IPS DF 6.9 (cell line): ENCODE measurements at regions not wholly inside any gene's neighbourhood (a gene's known extent, or its start where the extent isn't known, plus 50 kb on each side); places are given as distances from the start of the nearest gene placed in this dataset.

Experiments
- DNase-seq: peaks from one replicate; pipeline ENCODE4 v3.0.0-alpha.2; 2013; ENCODE audit warnings: low read depth, low spot score
- H3K27ac ChIP-seq: one replicate; pipeline ENCODE4 v1.5.1; 2013; ENCODE audit warnings: low read length, control low read depth
- H3K27me3 ChIP-seq: 2 replicates; pipeline ENCODE4 v1.6.1; 2013; ENCODE audit warnings: mild to moderate bottlenecking, low read length; ENCODE audit not compliant: control insufficient read depth, insufficient read depth
- H3K36me3 ChIP-seq: 2 replicates; pipeline ENCODE4 v1.6.1; 2013; ENCODE audit warnings: low read length; ENCODE audit not compliant: control insufficient read depth, insufficient read depth
- H3K4me1 ChIP-seq: 2 replicates; pipeline ENCODE4 v1.6.1; 2013; ENCODE audit warnings: low read length; ENCODE audit not compliant: control insufficient read depth, insufficient read depth
- H3K4me3 ChIP-seq: 2 replicates; pipeline ENCODE4 v1.5.1; 2013; ENCODE audit warnings: mild to moderate bottlenecking, low read length
- H3K9me3 ChIP-seq: 2 replicates; pipeline ENCODE4 v1.6.1; 2013; ENCODE audit warnings: low read length, inconsistent platforms; ENCODE audit not compliant: control insufficient read depth, insufficient read depth
- WGBS: extraction: QIAGEN DNeasy Blood & Tissue Kit; methylation state at CpG from one replicate; pipeline ENCODE4 v1.1.7; 2013; ENCODE audit warnings: mixed read lengths, missing lambda C conversion rate; ENCODE audit not compliant: insufficient read length, insufficient coverage; 5-methylcytosine and 5-hydroxymethylcytosine counted together

- no peak overlapping the region for H3K4me3 ChIP-seq
- no peak overlapping the region for H3K27ac ChIP-seq
- no peak for DNase-seq
- peaks cover 2% of the 10 kb centered on the region; the same call in 1 of the 2 replicates for H3K4me1 ChIP-seq
- no CpG with 5 or more reads among the region's 1 CpG for WGBS
- H3K9me3 ChIP-seq = no peaks in the 10 kb centered on the region
- no peaks in the 10 kb centered on the region for H3K27me3 ChIP-seq
- no peaks in the 10 kb centered on the region for H3K36me3 ChIP-seq
Measured at GRCh38 chr17:53640808-53641207, 181.9 kb upstream of the KIF2B start.

- Histone ChIP-seq H3K9me3 (no peaks in the 10 kb centered on the region), H3K27ac (no peak overlapping the region), H3K4me3 (no peak overlapping the region), H3K36me3 (no peaks in the 10 kb centered on the region), H3K27me3 (no peaks in the 10 kb centered on the region), H3K4me1 (peaks cover 4% of the 10 kb centered on the region; the same call in 1 of the 2 replicates)
- WGBS = no CpG with 5 or more reads among the region's 1 CpG
- DNase-seq = no peak
Measured at GRCh38 chr17:53635444-53635843, 187.3 kb upstream of the KIF2B start.

GRCh38 chr17:53633856-53634255, 188.9 kb upstream of the KIF2B start:
- no peaks in the 10 kb centered on the region for H3K9me3 ChIP-seq
- no peak overlapping the region for H3K27ac ChIP-seq
- no peaks in the 10 kb centered on the region for H3K27me3 ChIP-seq
- no peak overlapping the region for H3K4me3 ChIP-seq
- DNase-seq = no peak
- H3K4me1 ChIP-seq = 0 out of 2 replicates have a peak, but pooled peaks cover 3% of the 10 kb centered on the region
- WGBS = no CpG with 5 or more reads among the region's 1 CpG
- H3K36me3 ChIP-seq = no peaks in the 10 kb centered on the region

DNA sequence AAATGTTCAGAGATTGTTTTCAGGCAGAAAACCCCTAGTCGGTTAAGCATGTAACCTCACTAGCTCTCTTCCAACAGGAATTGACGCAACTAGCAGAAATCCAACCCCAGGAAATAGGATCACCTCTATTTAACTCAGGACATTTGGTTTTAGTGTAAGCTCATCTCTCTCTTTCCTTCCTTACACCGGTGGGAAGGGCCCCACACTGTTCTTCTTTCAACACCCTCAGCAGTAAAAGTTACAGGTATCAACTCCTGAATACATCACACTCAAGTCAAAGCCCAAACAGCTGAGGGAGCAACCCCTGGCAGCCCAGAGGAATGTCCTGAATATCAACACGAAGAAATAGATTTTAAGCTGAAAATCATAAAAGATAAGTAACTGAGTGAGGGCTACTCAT, 191.2 kb upstream of the KIF2B start:
- Histone ChIP-seq H3K4me3 (no peak overlapping the region), H3K36me3 (no peaks in the 10 kb centered on the region), H3K27ac (no peak overlapping the region), H3K9me3 (no peaks in the 10 kb centered on the region), H3K4me1 (0 out of 2 replicates have a peak, but pooled peaks cover 3% of the 10 kb centered on the region), H3K27me3 (no peaks in the 10 kb centered on the region)
- no peak for DNase-seq
- no CpG with 5 or more reads among the region's 4 CpGs for WGBS

DNA sequence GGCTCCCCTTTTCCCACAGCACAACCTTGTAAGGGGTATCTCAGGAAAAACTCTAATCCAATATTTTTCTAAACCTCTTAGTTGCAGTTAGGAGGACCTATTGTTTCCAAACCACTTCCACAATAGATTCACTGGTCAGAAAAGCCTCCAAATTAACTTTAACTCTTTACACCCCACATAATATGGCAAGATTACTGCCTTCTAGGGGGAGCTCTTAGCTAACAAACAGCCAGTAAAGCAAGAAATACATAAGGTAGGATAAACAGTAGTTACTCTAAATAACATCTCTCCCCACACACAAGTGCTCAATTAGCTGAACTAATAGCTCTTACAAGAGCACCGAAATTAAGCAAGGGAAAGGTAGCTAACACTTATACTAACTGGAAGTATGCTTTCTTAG, 192.1 kb upstream of the KIF2B start:
- Histone ChIP-seq H3K4me3 (no peak overlapping the region), H3K4me1 (0 out of 2 replicates have a peak, but pooled peaks cover 3% of the 10 kb centered on the region), H3K9me3 (no peaks in the 10 kb centered on the region), H3K36me3 (no peaks in the 10 kb centered on the region), H3K27ac (no peak overlapping the region), H3K27me3 (no peaks in the 10 kb centered on the region)
- no peak for DNase-seq
- no CpG with 5 or more reads among the region's 1 CpG for WGBS

DNA sequence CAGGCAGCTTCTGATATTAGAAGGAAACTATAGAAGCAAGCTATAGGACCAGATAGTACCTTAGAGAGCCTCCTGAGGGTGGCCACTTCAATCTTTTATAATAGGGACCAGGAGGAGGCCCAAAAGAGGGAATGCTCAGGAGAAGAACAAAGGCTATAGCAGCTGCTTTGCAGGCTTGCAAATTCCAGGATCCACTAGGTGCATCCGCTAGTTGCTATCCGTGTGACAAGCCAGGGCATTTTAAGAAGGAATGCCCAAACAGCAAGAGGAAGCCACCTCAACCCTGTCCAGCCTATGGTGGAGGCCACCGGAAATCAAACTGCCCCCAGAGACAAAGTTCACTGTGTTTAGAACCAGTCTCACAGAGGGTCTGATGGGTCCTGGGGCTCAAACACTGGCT, 192.6 kb upstream of the KIF2B start:
- WGBS = no CpG with 5 or more reads among the region's 3 CpGs
- DNase-seq = no peak
- H3K36me3 ChIP-seq = no peaks in the 10 kb centered on the region
- H3K9me3 ChIP-seq = no peaks in the 10 kb centered on the region
- H3K4me1 ChIP-seq = 0 out of 2 replicates have a peak, but pooled peaks cover 1% of the 10 kb centered on the region
- H3K4me3 ChIP-seq = no peak overlapping the region
- H3K27me3 ChIP-seq = no peaks in the 10 kb centered on the region
- H3K27ac ChIP-seq = no peak overlapping the region

- Histone ChIP-seq H3K4me3 (no peak overlapping the region), H3K4me1 (0 out of 2 replicates have a peak, but pooled peaks cover 1% of the 10 kb centered on the region), H3K36me3 (no peaks in the 10 kb centered on the region), H3K27ac (no peak overlapping the region), H3K9me3 (no peaks in the 10 kb centered on the region), H3K27me3 (no peaks in the 10 kb centered on the region)
- no peak for DNase-seq
- WGBS = no CpG with 5 or more reads among the region's 1 CpG
Measured at GRCh38 chr17:53629188-53629587, 193.5 kb upstream of the KIF2B start.

GRCh38 chr17:53628011-53628410, 194.7 kb upstream of the KIF2B start:
- Histone ChIP-seq H3K9me3 (no peaks in the 10 kb centered on the region), H3K4me1 (0 out of 2 replicates have a peak, but pooled peaks cover 1% of the 10 kb centered on the region), H3K27me3 (no peaks in the 10 kb centered on the region), H3K27ac (no peak overlapping the region), H3K4me3 (no peak overlapping the region), H3K36me3 (no peaks in the 10 kb centered on the region)
- no peak for DNase-seq

- Histone ChIP-seq H3K4me3 (no peak overlapping the region), H3K9me3 (no peaks in the 10 kb centered on the region), H3K27ac (no peak overlapping the region), H3K4me1 (0 out of 2 replicates have a peak, but pooled peaks cover 1% of the 10 kb centered on the region), H3K27me3 (no peaks in the 10 kb centered on the region), H3K36me3 (no peaks in the 10 kb centered on the region)
- no peak for DNase-seq
- no CpG with 5 or more reads among the region's 1 CpG for whole genome bisulfite sequencing
Measured at GRCh38 chr17:53627511-53627910, 195.2 kb upstream of the KIF2B start.

DNA sequence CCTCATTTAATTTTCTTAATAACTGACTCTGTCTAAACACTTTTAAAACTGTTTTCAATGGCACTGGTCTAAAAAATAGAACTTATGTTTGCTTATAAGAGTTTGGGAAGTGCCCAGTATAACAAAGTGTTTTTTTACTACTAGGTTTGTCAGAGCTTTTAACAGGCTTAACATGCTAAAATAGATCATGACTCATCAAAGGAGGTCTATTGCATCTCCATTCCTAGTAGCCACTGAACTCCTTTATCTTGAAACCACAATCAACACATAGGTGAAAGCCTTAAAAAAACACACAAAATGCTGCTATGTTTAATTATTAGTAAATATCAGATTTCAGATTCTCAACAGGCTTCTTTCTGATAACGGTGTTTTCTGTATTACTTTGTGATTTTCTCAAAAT, 196.4 kb upstream of the KIF2B start:
- no peak overlapping the region for H3K27ac ChIP-seq
- WGBS = no CpG with 5 or more reads among the region's 1 CpG
- DNase-seq = no peak

DNA sequence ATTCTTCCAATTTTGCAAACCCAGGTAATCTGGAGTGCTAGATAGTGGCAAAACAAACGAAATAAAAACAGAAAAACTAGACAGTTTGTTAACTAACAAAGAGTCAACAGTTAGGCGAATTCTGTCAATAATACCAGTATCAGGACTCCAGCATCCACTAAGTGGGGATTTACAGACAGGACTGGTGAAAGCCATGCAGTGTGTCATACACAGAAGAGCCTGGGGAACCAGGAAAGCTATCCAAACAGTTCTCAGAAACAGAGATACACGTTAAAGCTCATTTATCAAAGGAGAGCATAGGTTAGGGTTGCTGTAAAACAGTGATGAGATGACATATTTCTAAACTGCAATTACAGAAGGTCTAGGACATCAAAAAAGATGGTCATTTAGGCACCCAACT, 203.7 kb upstream of the KIF2B start:
- H3K27me3 ChIP-seq = no peaks in the 10 kb centered on the region
- no peaks in the 10 kb centered on the region for H3K9me3 ChIP-seq
- no peak for DNase-seq
- no peaks in the 10 kb centered on the region for H3K36me3 ChIP-seq
- no peaks in the 10 kb centered on the region for H3K4me1 ChIP-seq
- WGBS = no CpG with 5 or more reads among the region's 3 CpGs
- H3K4me3 ChIP-seq = no peak overlapping the region
- no peak overlapping the region for H3K27ac ChIP-seq

More for the DNA sequence above, 196.4 kb upstream of the KIF2B start:
- 0 out of 2 replicates have a peak, but pooled peaks cover 1% of the 10 kb centered on the region for H3K4me1 ChIP-seq
- H3K9me3 ChIP-seq = no peaks in the 10 kb centered on the region
- no peak overlapping the region for H3K4me3 ChIP-seq
- no peaks in the 10 kb centered on the region for H3K27me3 ChIP-seq
- H3K36me3 ChIP-seq = no peaks in the 10 kb centered on the region
